ENCODE measurements at regions not wholly inside any gene's neighbourhood (a gene's known extent, or its start where the extent isn't known, plus 50 kb on each side); places are given as distances from the start of the nearest gene placed in this dataset.

DNA sequence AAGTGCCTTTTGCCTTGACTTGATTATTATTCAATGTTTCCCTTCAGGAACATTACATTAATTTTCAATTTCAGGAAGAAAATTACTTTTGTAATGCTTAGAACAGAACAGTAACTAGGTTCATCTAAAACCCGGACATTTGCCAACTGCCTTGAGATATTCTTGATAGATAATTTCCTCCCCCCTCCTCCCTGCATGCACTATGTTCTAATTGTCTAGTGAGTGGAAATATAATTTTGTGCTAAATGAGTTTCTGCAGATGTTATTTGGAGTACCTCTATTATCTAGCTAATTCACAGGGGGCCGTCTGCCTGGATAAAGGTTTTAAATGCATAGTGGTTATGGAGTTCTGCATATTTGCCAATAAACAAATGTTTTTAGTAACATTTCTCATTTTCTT is 200.3 kb upstream of the SLC39A10 start:
- Histone ChIP-seq H4K20me1 (ENCODE audit: insufficient read depth, low read length) (no peaks in the 10 kb centered on the region), H2AFZ (ENCODE audit: low read depth, low read length) (no peak overlapping the region), H3K9me3 (ENCODE audit: insufficient read depth, low read length) (no peaks in the 10 kb centered on the region), H3K27ac (ENCODE audit: low read length) (no peak overlapping the region), H3K4me1 (ENCODE audit: low read length) (peaks cover 22% of the 10 kb centered on the region), H3K9ac (ENCODE audit: low read length) (no peak overlapping the region), H3K4me2 (ENCODE audit: low read length) (no peak overlapping the region), H3K27me3 (ENCODE audit: low read depth, low read length) (no peaks in the 10 kb centered on the region), H3K36me3 (replicated peaks; ENCODE audit: low read depth, low read length) (no peaks in the 10 kb centered on the region), H3K4me3 (ENCODE audit: low read length) (no peak overlapping the region), H3K79me2 (ENCODE audit: low read length) (no peaks in the 10 kb centered on the region)
- TF ChIP-seq, protein P1, sequence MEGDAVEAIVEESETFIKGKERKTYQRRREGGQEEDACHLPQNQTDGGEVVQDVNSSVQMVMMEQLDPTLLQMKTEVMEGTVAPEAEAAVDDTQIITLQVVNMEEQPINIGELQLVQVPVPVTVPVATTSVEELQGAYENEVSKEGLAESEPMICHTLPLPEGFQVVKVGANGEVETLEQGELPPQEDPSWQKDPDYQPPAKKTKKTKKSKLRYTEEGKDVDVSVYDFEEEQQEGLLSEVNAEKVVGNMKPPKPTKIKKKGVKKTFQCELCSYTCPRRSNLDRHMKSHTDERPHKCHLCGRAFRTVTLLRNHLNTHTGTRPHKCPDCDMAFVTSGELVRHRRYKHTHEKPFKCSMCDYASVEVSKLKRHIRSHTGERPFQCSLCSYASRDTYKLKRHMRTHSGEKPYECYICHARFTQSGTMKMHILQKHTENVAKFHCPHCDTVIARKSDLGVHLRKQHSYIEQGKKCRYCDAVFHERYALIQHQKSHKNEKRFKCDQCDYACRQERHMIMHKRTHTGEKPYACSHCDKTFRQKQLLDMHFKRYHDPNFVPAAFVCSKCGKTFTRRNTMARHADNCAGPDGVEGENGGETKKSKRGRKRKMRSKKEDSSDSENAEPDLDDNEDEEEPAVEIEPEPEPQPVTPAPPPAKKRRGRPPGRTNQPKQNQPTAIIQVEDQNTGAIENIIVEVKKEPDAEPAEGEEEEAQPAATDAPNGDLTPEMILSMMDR (IDR thresholded peaks at IDR 0.05; ENCODE audit: low read depth, low read length) = no peak
- TF ChIP-seq EZH2phosphoT487 (IDR thresholded peaks at IDR 0.05; ENCODE audit: low read depth) = no peak

DNA sequence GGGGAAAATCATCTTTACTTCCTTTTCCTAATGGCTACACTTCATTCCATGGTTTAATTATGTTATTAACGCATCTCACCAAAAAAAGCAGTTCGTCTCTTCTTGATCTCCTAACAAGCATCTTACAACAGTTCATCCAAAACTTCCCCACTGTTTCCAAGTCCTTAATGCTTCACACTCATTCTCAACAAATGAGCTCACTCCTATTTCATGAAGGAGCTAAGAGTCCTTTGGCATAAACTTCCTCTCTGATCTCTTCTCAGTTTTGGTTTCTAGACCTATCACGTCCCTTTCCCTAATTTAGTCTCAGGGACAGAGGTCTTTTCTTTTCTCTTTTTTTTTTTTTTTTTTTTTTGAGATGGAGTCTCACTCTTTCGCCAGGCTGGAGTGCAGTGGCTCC is 205.9 kb upstream of the SLC39A10 start:
- TF ChIP-seq, protein P1 (IDR thresholded peaks at IDR 0.05; ENCODE audit: low read depth, low read length) = no peak
- TF ChIP-seq EZH2phosphoT487 (IDR thresholded peaks at IDR 0.05; ENCODE audit: low read depth) = no peak
- H3K9ac ChIP-seq (ENCODE audit: low read length) = no peak overlapping the region
- no peaks in the 10 kb centered on the region for H3K79me2 ChIP-seq (ENCODE audit: low read length)
- peak overlapping the region; percentile 22; the same call in 1 of the 2 replicates for H3K4me2 ChIP-seq (ENCODE audit: low read length)
- H3K4me3 ChIP-seq (ENCODE audit: low read length) = no peak overlapping the region
- no peak overlapping the region for H3K27ac ChIP-seq (ENCODE audit: low read length)
- peaks cover 30% of the 10 kb centered on the region for H3K4me1 ChIP-seq (ENCODE audit: low read length)
- H3K36me3 ChIP-seq (replicated peaks; ENCODE audit: low read depth, low read length) = no peaks in the 10 kb centered on the region
- no peaks in the 10 kb centered on the region for H4K20me1 ChIP-seq (ENCODE audit: insufficient read depth, low read length)
- no peaks in the 10 kb centered on the region for H3K27me3 ChIP-seq (ENCODE audit: low read depth, low read length)
- no peaks in the 10 kb centered on the region for H3K9me3 ChIP-seq (ENCODE audit: insufficient read depth, low read length)
- no peak overlapping the region for H2AFZ ChIP-seq (ENCODE audit: low read depth, low read length)

DNA sequence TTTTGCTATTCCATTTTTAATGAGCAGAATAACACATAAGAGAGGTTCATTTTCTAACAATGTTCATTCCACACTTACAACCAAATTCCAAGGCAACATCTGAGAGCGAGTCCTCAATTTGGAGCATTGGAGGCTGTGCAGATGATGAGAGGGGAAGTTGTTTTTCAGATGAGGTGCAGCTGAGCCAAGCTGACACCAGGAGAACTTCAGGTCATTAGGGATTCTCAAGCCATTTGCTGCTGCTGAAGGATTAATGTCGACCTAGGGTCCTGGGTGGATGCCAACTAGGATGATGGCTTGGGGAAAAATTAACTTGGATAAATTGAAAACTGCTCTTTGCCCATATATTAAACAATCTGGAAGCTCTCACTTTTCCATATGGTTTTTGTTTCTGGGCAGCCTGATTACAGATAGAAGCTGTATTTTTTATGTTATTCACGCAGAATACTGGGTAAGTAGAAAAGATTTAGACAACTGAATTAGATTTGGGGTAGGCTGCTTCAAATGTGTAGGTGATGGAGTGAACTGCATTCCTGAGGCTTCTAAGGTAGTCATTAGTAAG is 206.4 kb upstream of the SLC39A10 start:
- Histone ChIP-seq H3K4me1 (ENCODE audit: low read length) (peaks cover 30% of the 10 kb centered on the region), H3K4me2 (ENCODE audit: low read length) (no peak overlapping the region), H2AFZ (ENCODE audit: low read depth, low read length) (no peak overlapping the region), H3K9me3 (ENCODE audit: insufficient read depth, low read length) (no peaks in the 10 kb centered on the region), H3K27ac (ENCODE audit: low read length) (no peak overlapping the region), H3K36me3 (replicated peaks; ENCODE audit: low read depth, low read length) (no peaks in the 10 kb centered on the region), H3K27me3 (ENCODE audit: low read depth, low read length) (no peaks in the 10 kb centered on the region), H3K9ac (ENCODE audit: low read length) (no peak overlapping the region), H3K4me3 (ENCODE audit: low read length) (no peak overlapping the region), H3K79me2 (ENCODE audit: low read length) (no peaks in the 10 kb centered on the region), H4K20me1 (ENCODE audit: insufficient read depth, low read length) (no peaks in the 10 kb centered on the region)
- TF ChIP-seq, protein P1 (IDR thresholded peaks at IDR 0.05; ENCODE audit: low read depth, low read length) = no peak
- no peak for TF ChIP-seq EZH2phosphoT487 (IDR thresholded peaks at IDR 0.05; ENCODE audit: low read depth)

DNA sequence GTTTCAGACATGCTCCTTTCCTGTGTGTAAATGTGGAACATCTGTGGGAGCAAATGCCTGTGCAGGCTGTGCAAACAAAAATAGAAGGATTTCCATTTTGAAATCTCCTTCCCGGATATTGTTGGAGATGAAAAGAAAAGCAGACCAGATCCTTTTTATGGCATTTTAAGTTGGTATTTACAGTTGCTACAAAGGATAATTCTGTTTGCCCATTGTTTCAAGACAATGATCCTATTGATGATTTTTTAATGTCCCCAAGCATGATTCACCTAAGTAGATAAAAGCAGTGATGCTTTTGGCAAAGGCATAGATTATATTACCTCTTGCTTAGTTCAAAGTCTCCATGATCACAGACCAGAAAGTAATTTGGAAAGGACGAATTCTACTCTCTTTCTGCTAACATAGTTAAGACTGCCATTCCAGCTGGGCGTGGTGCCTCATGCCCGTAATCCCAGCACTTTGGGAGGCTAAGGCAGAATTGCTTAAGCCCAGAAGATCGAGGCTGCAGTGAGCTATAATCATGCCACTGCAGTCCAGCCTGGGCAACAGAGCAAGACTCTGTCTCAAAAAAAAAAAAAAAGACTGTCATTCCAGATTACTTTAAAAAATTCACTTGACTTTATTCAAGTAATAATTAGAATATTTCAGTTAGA is 209.6 kb upstream of the SLC39A10 start:
- TF ChIP-seq EZH2phosphoT487 (IDR thresholded peaks at IDR 0.05; ENCODE audit: low read depth) = no peak
- no peaks in the 10 kb centered on the region for H3K27me3 ChIP-seq (ENCODE audit: low read depth, low read length)

More for the DNA sequence above, 209.6 kb upstream of the SLC39A10 start:
- no peaks in the 10 kb centered on the region for H3K79me2 ChIP-seq (ENCODE audit: low read length)
- H3K4me2 ChIP-seq (ENCODE audit: low read length) = no peak overlapping the region
- H2AFZ ChIP-seq (ENCODE audit: low read depth, low read length) = no peak overlapping the region
- no peaks in the 10 kb centered on the region for H3K9me3 ChIP-seq (ENCODE audit: insufficient read depth, low read length)
- H3K9ac ChIP-seq (ENCODE audit: low read length) = no peak overlapping the region
- H3K36me3 ChIP-seq (replicated peaks; ENCODE audit: low read depth, low read length) = no peaks in the 10 kb centered on the region
- H3K4me3 ChIP-seq (ENCODE audit: low read length) = no peak overlapping the region
- H4K20me1 ChIP-seq (ENCODE audit: insufficient read depth, low read length) = no peaks in the 10 kb centered on the region
- no peak overlapping the region for H3K27ac ChIP-seq (ENCODE audit: low read length)
- H3K4me1 ChIP-seq (ENCODE audit: low read length) = peaks cover 17% of the 10 kb centered on the region
